Islet of Langerhans (tissue), 1 donor: ENCODE measurements at regions not wholly inside any gene's neighbourhood (a gene's known extent, or its start where the extent isn't known, plus 50 kb on each side); places are given as distances from the start of the nearest gene placed in this dataset.

Experiments used
- FAIRE-seq: peaks from one replicate; lab custom pipeline; 2011; peaks lifted over from hg19 to GRCh38; lab: Jason Lieb, UNC

DNA sequence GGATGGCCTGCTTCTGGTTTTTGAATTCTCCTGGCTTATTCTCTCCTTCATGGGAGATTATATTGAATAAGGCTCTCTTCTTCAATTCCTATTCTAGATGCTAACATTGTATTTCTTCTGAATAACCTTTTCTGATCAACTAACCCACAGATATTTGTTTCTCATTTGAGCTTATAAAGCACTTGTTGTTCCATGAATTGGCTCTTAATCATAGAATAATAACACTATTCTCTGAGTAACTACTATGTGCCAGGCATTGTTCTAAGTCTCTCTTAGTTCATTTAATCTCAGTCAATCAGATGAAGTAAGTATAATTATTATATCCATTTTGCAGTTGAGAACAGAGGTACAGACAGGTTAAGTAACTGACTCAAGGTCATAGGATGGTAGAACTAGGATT lies 136.3 kb upstream of the MLIP start:
- no peak for FAIRE-seq

- FAIRE-seq: no peak
These were observed 135.2 kb upstream of the MLIP start for GRCh38 chr6:53975941-53976615.

GRCh38 chr6:53977551-53977950 lies 133.7 kb upstream of the MLIP start:
- no peak for FAIRE-seq

DNA sequence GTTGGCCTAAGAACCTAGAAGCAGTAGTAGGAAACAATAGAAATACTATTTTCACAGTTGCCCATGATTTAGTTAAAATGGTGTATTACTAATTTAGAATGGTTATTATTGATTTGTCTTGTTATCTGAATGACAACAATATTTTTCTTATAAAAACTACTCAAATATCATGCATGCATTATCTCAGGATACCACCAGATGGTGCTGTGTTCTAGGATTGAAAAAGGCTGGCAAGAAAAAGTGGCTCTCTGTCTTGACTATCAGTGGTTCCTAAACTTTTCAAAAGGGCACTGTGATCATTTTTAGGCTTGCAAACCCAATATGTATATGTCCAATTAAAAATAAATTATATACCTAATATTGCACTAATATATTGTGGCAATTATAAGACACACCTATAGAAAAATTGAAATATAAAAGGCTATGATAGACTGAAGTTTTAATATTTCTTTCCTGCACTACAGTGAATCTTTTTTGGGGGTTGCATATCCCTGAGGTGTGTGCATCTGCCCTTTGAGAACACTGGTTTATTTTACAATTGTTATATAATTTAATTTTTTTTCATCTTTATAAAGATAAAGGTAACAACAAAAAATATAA lies 131.7 kb upstream of the MLIP start:
- peak; percentile 99 for FAIRE-seq

- no peak for FAIRE-seq
These were observed 128.7 kb upstream of the MLIP start for GRCh38 chr6:53982366-53983050.

DNA sequence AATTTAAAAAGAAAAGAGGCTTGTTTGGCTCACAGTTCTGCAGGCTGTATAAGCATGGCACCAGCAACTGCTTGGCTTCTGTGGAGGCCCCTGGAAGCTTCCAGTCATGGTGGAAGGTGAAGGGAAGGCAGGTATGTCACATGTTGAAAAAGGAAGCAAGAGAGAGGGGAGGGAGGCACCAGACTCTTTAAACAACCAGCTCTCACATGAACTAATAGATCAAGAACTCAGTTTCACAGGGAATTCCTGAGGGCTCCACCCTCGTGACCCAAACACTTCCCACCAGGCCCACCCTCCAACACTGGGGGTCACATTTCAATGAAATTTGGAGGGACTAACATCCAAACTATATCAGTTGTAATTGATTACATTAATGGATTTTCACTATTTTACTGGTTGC lies 127.9 kb upstream of the MLIP start:
- no peak for FAIRE-seq

DNA sequence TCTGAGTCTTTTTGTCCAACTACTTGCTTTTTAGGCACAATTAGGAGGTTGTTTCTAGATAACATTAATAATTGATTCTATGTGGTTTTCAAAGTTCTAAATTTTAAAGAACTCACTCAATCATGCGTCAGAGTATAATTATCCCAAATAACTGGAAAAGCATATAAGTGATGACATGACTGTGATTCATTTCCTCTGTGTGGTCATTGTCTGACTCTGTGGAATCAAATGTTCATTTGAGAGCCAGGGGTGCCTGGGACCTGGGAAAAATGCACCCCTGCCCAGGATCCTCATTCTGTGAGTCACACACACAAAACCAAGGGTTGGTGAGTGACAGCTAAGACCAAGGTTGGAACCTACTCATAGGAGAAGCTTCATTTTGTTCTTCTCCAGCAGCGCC lies 127.1 kb upstream of the MLIP start:
- no peak for FAIRE-seq

DNA sequence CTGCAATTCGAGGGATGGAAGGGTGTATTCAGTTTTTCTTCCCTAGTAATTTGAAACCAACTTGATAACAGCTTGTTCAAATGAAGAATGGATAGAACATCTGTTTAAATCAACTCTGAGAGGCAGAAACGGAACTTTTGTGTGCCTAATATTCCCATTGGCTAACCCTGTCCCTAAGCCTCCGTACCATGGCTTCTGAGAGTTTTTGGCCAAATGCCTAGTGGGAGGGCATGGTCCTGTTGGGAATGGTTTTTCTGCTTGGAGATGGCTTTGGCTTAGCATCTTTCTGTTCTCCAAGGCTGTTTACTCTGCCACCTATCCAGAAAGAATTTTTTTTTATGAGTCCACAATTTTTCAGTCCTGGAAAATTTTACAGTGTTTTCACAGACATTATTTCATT lies 126.7 kb upstream of the MLIP start:
- FAIRE-seq: no peak

DNA sequence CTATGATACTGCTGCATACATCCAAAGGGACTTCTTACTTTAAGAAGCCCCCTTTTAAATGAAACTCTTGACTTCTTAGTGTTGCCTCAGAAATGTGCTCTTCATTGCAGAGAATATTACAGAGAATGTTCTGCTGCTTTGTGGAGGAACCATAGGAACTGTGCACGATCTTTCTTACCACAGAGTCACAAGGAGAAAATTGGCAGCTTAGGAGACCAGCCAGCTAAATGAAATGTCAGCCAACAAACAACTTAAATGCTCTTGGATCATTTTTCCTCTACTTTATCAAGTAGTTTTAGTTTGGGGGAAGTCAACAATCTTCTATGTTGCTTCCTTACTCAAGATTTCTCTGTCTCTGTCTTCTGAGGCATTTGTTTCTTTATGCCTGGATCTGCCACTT lies 125.9 kb upstream of the MLIP start:
- FAIRE-seq: no peak

DNA sequence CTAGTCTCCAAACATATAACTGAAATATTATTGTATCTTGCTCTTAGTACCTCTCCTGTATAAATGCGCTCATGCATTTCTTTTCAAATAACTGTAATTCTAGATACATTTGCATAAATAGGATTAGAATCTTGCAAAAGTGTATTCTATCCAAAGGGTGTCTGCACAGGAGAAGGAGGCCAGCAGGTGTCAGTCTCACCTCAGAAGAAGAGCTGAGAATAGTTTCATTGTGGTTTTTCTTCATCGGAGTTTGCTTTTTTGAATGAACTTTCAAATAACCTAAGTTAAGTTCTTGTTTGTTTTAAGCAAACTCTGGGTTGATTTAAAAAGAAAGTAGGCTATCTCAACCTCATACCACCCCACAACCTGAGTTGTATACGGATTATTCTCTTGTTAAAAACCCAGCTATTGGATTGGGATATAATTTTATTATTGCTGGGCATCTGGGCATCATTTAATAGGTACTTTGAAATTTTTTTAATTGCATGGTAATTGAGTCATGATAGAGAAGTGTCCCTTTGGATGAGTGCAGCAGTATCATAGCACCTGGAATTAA lies 125.0 kb upstream of the MLIP start:
- FAIRE-seq: peak; percentile 96

DNA sequence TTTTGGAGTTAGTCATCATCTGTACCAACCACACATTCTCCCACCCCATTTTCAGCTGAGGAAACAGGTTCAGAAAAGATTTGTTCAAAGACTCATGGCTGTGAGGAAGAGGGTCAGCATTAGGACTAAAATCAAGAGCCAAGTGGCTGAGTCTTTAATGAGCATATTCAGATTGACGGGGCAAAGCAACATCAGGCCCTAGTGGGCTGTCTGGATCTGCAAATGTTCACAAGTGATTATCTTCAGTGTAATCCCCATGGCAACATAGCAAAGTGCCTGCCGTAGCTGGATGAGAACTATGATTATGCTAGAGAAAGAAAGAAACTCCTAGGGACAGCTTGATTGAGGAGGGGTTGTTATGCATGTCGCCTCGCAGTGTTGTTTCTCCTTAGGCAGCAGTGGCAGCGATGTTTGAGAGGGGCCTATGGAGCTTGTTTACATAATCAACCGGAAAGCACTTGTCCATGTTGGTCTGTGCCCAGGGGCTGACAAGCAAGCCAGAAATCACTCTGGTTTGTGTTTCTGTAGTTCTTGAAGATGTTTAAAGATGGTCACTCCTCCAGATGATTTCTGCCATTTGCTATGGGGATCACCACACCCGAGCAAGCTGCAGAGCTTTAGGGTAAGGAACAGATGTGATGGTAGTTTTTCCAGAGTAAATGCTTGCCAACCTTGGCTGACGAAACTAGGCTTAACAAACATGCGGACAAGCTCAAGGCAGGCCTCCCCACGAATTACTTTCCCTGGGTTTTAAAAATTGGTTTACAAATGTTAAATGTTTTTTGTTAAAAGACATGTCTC lies 124.3 kb upstream of the MLIP start:
- FAIRE-seq: peak; percentile 41

DNA sequence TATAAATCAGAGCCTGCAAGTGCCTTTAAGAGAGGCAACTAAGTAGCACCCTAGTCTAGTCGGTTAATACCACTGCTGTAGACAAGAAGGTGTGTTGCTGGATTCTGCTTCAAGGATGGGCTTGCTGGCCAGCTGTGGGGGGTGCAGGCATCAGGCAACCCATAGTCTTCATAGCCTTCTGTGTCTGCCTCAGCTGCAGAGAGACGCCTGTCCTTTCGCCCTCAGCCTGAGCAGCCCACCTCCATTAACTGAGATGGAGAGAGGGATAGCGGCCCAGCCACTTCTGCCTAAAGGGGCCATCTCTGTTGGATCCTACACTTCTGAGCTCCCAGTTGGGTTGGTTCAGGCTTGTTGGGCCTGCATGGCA lies 123.7 kb upstream of the MLIP start:
- no peak for FAIRE-seq

DNA sequence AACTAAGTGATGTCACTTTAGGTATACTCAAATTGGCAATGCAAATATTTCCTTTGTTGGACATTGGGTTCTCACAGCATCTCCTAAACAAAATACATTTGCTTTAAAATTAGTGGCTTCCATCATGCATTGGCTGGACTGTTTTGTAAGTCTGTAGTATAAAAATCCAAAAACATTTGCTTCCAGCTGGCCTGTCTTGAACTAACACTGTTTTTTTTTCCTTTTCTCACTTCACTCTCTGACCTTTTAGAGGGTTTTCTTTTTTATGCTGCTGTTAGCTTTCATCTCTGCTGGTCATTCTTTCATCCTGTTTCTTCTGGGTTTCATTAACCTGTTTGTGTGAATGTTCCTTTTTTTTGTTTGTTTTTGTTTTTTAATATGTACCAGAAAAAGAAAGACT lies 121.7 kb upstream of the MLIP start:
- peak; percentile 24 for FAIRE-seq

- FAIRE-seq: no peak
These were observed 118.7 kb upstream of the MLIP start for GRCh38 chr6:53992522-53992921.

- peak; percentile 53 for FAIRE-seq
These were observed 117.0 kb upstream of the MLIP start for GRCh38 chr6:53994201-53994600.

- FAIRE-seq: no peak
These were observed 115.3 kb upstream of the MLIP start for GRCh38 chr6:53995935-53996334.

- peak; percentile 41 for FAIRE-seq
These were observed 112.9 kb upstream of the MLIP start for GRCh38 chr6:53998303-53998702.

GRCh38 chr6:53999088-53999755 lies 112.0 kb upstream of the MLIP start:
- FAIRE-seq: no peak

DNA sequence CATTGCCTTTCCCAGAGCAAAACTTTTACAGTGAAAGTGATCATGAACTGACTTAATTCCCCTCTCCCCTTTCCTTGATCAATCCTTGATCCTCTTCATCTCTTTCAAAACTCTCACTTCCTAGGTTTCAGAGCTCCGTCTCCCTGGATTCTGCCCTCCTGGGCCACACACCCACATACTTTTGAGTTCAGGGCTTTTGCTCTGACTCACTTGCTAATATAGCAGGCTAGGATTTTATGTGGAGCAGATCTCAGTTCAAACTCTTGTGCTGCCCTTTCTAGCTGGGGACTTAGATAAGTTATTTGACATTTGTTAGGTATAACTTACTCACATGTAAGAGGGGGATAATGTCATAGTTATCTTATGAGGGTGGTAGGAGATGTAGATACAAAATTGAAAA lies 109.1 kb upstream of the MLIP start:
- FAIRE-seq: no peak

DNA sequence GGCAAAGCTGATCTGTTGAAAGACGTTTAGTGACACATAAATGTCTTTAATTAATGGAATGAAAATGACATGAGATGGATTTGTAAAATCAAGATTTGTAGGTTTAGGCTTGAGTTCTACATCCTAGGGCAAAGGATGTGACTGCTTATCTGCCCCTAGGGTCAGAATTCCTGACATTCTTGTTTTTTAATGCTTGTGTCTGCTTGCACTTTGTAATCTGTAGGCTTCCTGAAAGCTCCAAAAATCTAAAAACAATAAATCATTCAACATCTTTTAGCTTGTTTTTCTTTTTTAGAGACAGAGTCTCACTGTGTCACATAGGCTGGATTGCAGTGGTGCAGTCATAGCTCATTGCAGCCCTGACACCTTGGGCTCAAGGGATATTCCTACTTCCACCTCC lies 107.9 kb upstream of the MLIP start:
- no peak for FAIRE-seq

DNA sequence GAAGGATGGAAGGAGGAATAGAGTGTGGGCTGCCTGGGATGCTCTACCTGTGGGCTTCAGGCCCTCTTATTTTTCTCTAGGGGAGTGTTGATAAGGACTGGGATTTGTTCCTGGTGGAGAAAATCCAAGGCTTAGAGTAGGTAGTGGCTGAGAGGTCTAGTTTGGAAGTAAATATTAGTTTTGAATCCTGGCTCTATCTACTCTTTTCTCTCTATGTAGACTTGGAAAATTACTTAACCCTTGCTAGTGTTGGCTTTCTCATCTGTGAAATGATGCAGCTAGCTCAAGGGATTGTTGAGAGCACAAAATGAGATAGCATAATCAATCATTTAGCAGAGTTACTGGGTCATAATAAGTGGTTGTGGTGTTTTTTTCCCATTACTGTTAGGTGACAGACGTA lies 102.7 kb upstream of the MLIP start:
- peak; percentile 61 for FAIRE-seq

DNA sequence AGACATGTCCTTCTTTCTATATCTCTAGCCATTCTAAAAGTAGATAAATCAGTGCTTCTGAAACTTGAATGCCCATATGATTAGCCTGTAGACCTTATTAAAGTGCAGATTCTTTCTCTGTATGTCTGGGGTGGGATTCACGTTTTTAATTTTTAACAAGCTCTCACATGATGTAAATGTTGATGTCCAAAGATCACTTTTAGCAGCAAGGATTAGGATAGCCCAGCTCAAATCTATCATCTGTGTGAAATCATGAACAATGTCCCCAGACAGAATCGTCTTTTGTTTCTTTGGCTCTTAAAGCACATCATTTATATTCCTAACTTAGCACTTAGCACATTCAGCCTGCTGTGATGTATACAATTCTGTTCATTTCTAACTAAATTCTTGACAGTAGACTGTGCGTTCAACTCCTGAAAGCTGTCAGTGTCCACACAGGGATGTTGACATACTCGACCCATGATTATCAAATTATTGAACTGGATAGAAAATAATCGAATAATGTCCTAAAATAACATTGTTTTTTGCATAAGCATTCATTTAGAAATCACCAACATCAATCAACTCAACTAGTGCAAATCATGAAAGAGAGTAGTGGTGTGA lies 102.1 kb upstream of the MLIP start:
- peak; percentile 13 for FAIRE-seq
